ENCODE measurements at regions not wholly inside any gene's neighbourhood (a gene's known extent, or its start where the extent isn't known, plus 50 kb on each side); places are given as distances from the start of the nearest gene placed in this dataset.

DNA sequence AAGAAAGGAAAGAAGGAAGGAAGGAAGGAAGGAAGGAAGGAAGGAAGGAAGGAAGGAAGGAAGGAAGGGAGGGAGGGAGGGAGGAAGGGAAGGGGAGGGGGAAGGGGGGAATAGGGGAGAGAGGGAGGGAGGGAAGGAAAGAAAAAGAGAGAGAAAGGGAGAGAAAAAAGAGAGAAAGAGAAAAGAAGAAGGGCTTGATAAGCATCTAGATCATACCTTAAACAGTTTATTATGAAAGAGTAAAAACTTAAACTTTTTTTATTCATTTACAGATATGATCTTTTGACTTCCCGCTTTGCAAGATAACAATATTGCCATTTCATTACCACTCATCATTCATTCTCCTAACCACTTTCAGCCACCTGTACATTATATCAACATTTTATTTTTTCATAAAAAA lies 53.6 kb upstream of the TMEM106B start:
- TF ChIP-seq, protein P1, sequence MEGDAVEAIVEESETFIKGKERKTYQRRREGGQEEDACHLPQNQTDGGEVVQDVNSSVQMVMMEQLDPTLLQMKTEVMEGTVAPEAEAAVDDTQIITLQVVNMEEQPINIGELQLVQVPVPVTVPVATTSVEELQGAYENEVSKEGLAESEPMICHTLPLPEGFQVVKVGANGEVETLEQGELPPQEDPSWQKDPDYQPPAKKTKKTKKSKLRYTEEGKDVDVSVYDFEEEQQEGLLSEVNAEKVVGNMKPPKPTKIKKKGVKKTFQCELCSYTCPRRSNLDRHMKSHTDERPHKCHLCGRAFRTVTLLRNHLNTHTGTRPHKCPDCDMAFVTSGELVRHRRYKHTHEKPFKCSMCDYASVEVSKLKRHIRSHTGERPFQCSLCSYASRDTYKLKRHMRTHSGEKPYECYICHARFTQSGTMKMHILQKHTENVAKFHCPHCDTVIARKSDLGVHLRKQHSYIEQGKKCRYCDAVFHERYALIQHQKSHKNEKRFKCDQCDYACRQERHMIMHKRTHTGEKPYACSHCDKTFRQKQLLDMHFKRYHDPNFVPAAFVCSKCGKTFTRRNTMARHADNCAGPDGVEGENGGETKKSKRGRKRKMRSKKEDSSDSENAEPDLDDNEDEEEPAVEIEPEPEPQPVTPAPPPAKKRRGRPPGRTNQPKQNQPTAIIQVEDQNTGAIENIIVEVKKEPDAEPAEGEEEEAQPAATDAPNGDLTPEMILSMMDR (IDR thresholded peaks at IDR 0.05 in 8 of 11, conservative IDR thresholded peaks at IDR 0.05 in 3 of 11) = no peak
- TF ChIP-seq POLR2AphosphoS5 (IDR thresholded peaks at IDR 0.05) = no peak
